ENCODE measurements at regions not wholly inside any gene's neighbourhood (a gene's known extent, or its start where the extent isn't known, plus 50 kb on each side); places are given as distances from the start of the nearest gene placed in this dataset.

- TF ChIP-seq TCF12 (IDR thresholded peaks at IDR 0.05; ENCODE audit: low read depth) (no peak), EP300 (IDR thresholded peaks at IDR 0.05; ENCODE audit: borderline replicate concordance) (no peak), CEBPB (IDR thresholded peaks at IDR 0.05) (no peak), REST (IDR thresholded peaks at IDR 0.05; ENCODE audit: low read depth) (no peak), YY1 (IDR thresholded peaks at IDR 0.05; ENCODE audit: low read depth) (no peak)
- TF ChIP-seq, protein P1, sequence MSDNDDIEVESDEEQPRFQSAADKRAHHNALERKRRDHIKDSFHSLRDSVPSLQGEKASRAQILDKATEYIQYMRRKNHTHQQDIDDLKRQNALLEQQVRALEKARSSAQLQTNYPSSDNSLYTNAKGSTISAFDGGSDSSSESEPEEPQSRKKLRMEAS (IDR thresholded peaks at IDR 0.05): no peak
These were observed 224.8 kb upstream of the NANOGP8 start for GRCh38 chr15:35309886-35310285.

Data from Ishikawa (cell line).